Naive thymus-derived CD8-positive, alpha-beta T cell (primary cell): ENCODE measurements at regions not wholly inside any gene's neighbourhood (a gene's known extent, or its start where the extent isn't known, plus 50 kb on each side); places are given as distances from the start of the nearest gene placed in this dataset.

ENCODE experiments used
- ATAC-seq, 2 donors: fragments of 150-1000 bp; cut with Tn5 transposase in 1 of 2; sonication (Bioruptor Pico), chemical (Tn5 transposase) in 1 of 2; 1 replicate in 1 of 2; 2 replicates in 1 of 2; pipeline ENCODE4 v1.10.0; 2021; ENCODE audit warnings: mild to moderate bottlenecking in 2 of 2, moderate library complexity in 2 of 2
- POLR2A ChIA-PET: fragments of 350-600 bp; sonication (Branson Sonifier 250); formaldehyde crosslinking; loops from one replicate; lab custom pipeline; 2021; ENCODE audit warnings: antibody characterized with exemption; lab: Charles Lee
- DNase-seq, 10 donors: peaks; one replicate each; pipeline versions ENCODE4 v3.0.0 to v3.0.0-alpha.2; 2020 to 2022
- H3K27ac Mint-ChIP-seq, 10 donors: one replicate each; pipeline ENCODE4 v1.8.0; 2020 to 2022; ENCODE audit warnings: mild to moderate bottlenecking in 10 of 10, mixed read lengths in 10 of 10, moderate library complexity in 4 of 10, inconsistent platforms in 1 of 10
- H3K27me3 Mint-ChIP-seq, 5 donors: one replicate each; pipeline ENCODE4 v1.8.0; 2021 to 2022; ENCODE audit warnings: mixed read lengths in 5 of 5
- H3K36me3 Mint-ChIP-seq, 3 donors: one replicate each; pipeline ENCODE4 v1.8.0; 2020 to 2022; ENCODE audit warnings: mixed read lengths in 3 of 3, mild to moderate bottlenecking in 2 of 3, inconsistent platforms in 1 of 3
- H3K4me1 Mint-ChIP-seq, 4 donors: one replicate each; pipeline ENCODE4 v1.8.0; 2021 to 2022; ENCODE audit warnings: mixed read lengths in 4 of 4
- H3K4me3 Mint-ChIP-seq, 10 donors: one replicate each; pipeline ENCODE4 v1.8.0; 2020 to 2022; ENCODE audit warnings: mild to moderate bottlenecking in 10 of 10, mixed read lengths in 10 of 10, moderate library complexity in 6 of 10, inconsistent platforms in 1 of 10
- H3K9me3 Mint-ChIP-seq, 9 donors: one replicate each; pipeline ENCODE4 v1.8.0; 2020 to 2022; ENCODE audit warnings: mixed read lengths in 9 of 9, mild to moderate bottlenecking in 3 of 9, inconsistent platforms in 1 of 9, moderate library complexity in 1 of 9

- Mint-ChIP-seq H3K36me3 (no peaks in the 10 kb centered on the region), H3K9me3 (peaks cover 0 to 3% (median 0%) of the 10 kb centered on the region in 9 donors), H3K4me3 (no peak overlapping the region), H3K4me1 (no peaks in the 10 kb centered on the region), H3K27me3 (no peaks in the 10 kb centered on the region), H3K27ac (no peak overlapping the region)
- DNase-seq (no peak), ATAC-seq (no peak)
- POLR2A ChIA-PET, result no interaction called here
These were observed 400.9 kb upstream of the PDE3A start for GRCh38 chr12:19967431-19967830.

DNA sequence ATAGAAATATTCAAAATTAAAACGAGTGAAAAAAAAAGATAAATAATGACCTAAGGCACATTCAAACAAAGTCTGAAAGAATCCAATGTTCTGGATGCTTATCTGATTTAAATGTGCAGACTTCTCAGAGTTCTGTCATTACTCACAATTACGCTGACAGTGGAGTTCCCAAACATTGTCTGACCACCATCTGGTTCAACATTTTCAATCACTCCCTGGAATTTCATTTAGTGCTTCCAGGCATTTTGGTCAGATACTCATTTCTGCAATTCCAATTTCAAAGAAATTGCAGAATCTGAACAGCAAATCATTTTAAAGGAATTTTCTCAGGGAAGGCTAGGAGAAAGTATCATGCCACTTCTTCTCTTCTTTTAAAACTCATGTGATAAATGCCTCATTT, 398.2 kb upstream of the PDE3A start:
- POLR2A ChIA-PET, result no interaction called here
- ATAC-seq, result no peak
- Mint-ChIP-seq H3K4me3 (no peak overlapping the region), H3K27me3 (peaks cover 0 to 4% (median 1%) of the 10 kb centered on the region in 5 donors), H3K27ac (no peak overlapping the region), H3K9me3 (peaks cover 0 to 3% (median 0%) of the 10 kb centered on the region in 9 donors), H3K36me3 (no peaks in the 10 kb centered on the region), H3K4me1 (peaks cover 0 to 4% (median 0%) of the 10 kb centered on the region in 4 donors)
- DNase-seq, result no peak

- DNase-seq (no peak), ATAC-seq (no peak)
- Mint-ChIP-seq H3K27ac (no peak overlapping the region), H3K4me3 (no peak overlapping the region), H3K4me1 (peaks cover 0 to 4% (median 0%) of the 10 kb centered on the region in 4 donors), H3K27me3 (peaks cover 0 to 10% (median 3%) of the 10 kb centered on the region in 5 donors), H3K9me3 (peaks cover 0 to 3% (median 0%) of the 10 kb centered on the region in 9 donors), H3K36me3 (no peaks in the 10 kb centered on the region)
- POLR2A ChIA-PET, result no interaction called here
These were observed 397.5 kb upstream of the PDE3A start for GRCh38 chr12:19970821-19971220.

- POLR2A ChIA-PET, result no interaction called here
- Mint-ChIP-seq H3K36me3 (no peaks in the 10 kb centered on the region), H3K4me3 (no peak overlapping the region), H3K27me3 (peaks cover 0 to 13% (median 3%) of the 10 kb centered on the region in 5 donors), H3K27ac (no peak overlapping the region), H3K9me3 (peaks cover 0 to 3% (median 0%) of the 10 kb centered on the region in 9 donors), H3K4me1 (peaks cover 0 to 4% (median 0%) of the 10 kb centered on the region in 4 donors)
- ATAC-seq, result no peak
- DNase-seq, result no peak
These were observed 396.7 kb upstream of the PDE3A start for GRCh38 chr12:19971361-19972280.

- Mint-ChIP-seq H3K4me3 (no peak overlapping the region), H3K27ac (no peak overlapping the region), H3K36me3 (no peaks in the 10 kb centered on the region), H3K4me1 (peaks cover 0 to 4% (median 0%) of the 10 kb centered on the region in 4 donors), H3K9me3 (no peaks in the 10 kb centered on the region), H3K27me3 (peaks cover 0 to 13% (median 3%) of the 10 kb centered on the region in 5 donors)
- ATAC-seq, result no peak
- DNase-seq, result no peak
- POLR2A ChIA-PET, result no interaction called here
These were observed 395.7 kb upstream of the PDE3A start for GRCh38 chr12:19972325-19973288.

GRCh38 chr12:19978193-19978592, 390.1 kb upstream of the PDE3A start:
- H3K27ac Mint-ChIP-seq, result no peak overlapping the region
- DNase-seq (no peak), ATAC-seq (no peak)
- H3K4me1 Mint-ChIP-seq, result peaks cover 0 to under 1% (median 0%) of the 10 kb centered on the region in 4 donors
- H3K36me3 Mint-ChIP-seq, result no peaks in the 10 kb centered on the region
- POLR2A ChIA-PET, result no interaction called here
- H3K27me3 Mint-ChIP-seq, result peaks cover 0 to 13% (median 3%) of the 10 kb centered on the region in 5 donors
- H3K4me3 Mint-ChIP-seq, result no peak overlapping the region
- no peaks in the 10 kb centered on the region for H3K9me3 Mint-ChIP-seq

DNA sequence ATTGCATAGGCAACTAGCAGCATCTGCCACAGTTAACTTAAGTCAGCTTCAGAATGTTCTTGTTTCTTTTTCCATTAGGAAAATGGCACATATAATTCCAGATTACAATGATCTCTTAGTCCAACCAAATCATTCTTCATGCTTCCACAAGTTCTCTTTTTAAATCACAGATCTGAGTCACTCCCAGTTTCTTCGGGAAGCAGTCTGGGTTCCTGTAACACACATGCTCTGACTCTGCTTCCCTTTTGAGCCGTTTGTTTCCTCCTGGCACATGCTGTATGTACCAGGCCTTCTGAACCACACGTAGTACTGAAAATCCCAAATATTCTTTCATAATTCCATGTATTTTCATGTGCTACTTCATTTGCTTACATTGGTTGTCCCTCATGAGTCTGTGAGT, 388.8 kb upstream of the PDE3A start:
- POLR2A ChIA-PET, result no interaction called here
- Mint-ChIP-seq H3K4me1 (no peaks in the 10 kb centered on the region), H3K27ac (no peak overlapping the region), H3K9me3 (no peaks in the 10 kb centered on the region), H3K4me3 (no peak overlapping the region), H3K36me3 (no peaks in the 10 kb centered on the region), H3K27me3 (peaks cover 0 to 13% (median 2%) of the 10 kb centered on the region in 5 donors)
- ATAC-seq (no peak), DNase-seq (no peak)

DNA sequence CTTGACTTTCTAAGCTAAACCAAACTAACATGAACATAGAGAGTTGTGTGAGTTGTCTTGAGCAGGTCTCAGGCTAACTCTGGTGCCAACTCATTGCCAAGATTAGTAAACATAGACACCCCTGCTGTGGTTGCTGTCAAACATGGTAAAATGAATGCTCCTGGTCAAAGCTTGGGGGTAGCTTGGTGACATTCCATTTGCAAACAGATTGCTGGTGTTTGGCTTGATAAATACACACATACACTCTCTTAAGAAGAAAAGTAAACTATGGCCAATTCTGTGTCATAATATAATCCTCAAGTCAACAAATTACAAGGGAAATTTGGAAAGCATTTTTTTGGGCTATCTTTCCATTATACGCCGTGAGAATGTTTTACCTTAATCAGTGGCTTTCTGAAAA, 386.4 kb upstream of the PDE3A start:
- Mint-ChIP-seq H3K4me1 (no peaks in the 10 kb centered on the region), H3K27me3 (no peaks in the 10 kb centered on the region), H3K4me3 (no peak overlapping the region), H3K9me3 (no peaks in the 10 kb centered on the region), H3K36me3 (no peaks in the 10 kb centered on the region), H3K27ac (no peak overlapping the region)
- ATAC-seq (no peak), DNase-seq (no peak)
- POLR2A ChIA-PET, result no interaction called here

- Mint-ChIP-seq H3K4me1 (no peaks in the 10 kb centered on the region), H3K27ac (no peak overlapping the region)
- ATAC-seq, result no peak
These were observed 380.3 kb upstream of the PDE3A start for GRCh38 chr12:19988001-19988400.

GRCh38 chr12:19988459-19988873, 379.9 kb upstream of the PDE3A start:
- Mint-ChIP-seq H3K27me3 (peaks cover 0 to 10% (median 4%) of the 10 kb centered on the region in 5 donors), H3K27ac (peak overlapping the region in 1 of 10 donors; percentile 7), H3K9me3 (peaks cover 0 to 4% (median 0%) of the 10 kb centered on the region in 9 donors), H3K4me3 (no peak overlapping the region), H3K36me3 (no peaks in the 10 kb centered on the region), H3K4me1 (no peaks in the 10 kb centered on the region)
- POLR2A ChIA-PET, result no interaction called here
- DNase-seq (no peak), ATAC-seq (no peak)

More at GRCh38 chr12:19988001-19988400, 380.3 kb upstream of the PDE3A start:
- Mint-ChIP-seq H3K9me3 (peaks cover 0 to 3% (median 0%) of the 10 kb centered on the region in 9 donors), H3K4me3 (no peak overlapping the region), H3K36me3 (no peaks in the 10 kb centered on the region), H3K27me3 (peaks cover 0 to 10% (median 4%) of the 10 kb centered on the region in 5 donors)
- no peak for DNase-seq
- POLR2A ChIA-PET, result no interaction called here

GRCh38 chr12:19988948-19989347, 379.4 kb upstream of the PDE3A start:
- Mint-ChIP-seq H3K27ac (no peak overlapping the region), H3K36me3 (no peaks in the 10 kb centered on the region), H3K4me1 (no peaks in the 10 kb centered on the region), H3K9me3 (peaks cover 0 to 6% (median 0%) of the 10 kb centered on the region in 9 donors), H3K27me3 (peaks cover 0 to 10% (median 4%) of the 10 kb centered on the region in 5 donors), H3K4me3 (no peak overlapping the region)
- ATAC-seq (no peak), DNase-seq (no peak)
- POLR2A ChIA-PET, result no interaction called here

DNA sequence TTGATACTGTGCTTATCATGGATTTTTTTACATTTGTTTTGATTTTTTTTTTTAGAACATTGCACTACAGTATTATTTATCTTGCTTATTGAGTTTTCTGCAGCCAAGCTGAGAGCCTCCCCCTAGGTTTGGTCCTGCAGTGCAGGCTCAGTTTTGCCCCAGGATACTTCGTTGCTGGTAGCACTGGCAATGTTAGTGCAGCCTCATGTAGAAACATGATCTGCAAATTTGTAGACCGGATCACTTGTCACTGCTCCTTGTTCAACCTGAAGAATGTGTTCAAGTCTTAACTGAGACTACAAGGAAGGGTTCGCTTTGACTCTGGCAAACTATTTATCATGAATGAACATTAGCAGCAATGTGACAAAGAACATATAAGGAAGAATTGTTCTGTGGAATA, 377.2 kb upstream of the PDE3A start:
- POLR2A ChIA-PET, result no interaction called here
- Mint-ChIP-seq H3K4me1 (no peaks in the 10 kb centered on the region), H3K27ac (no peak overlapping the region), H3K9me3 (peaks cover 0 to 6% (median 0%) of the 10 kb centered on the region in 9 donors), H3K36me3 (no peaks in the 10 kb centered on the region), H3K27me3 (peaks cover 0 to 10% (median 4%) of the 10 kb centered on the region in 5 donors), H3K4me3 (no peak overlapping the region)
- ATAC-seq (no peak), DNase-seq (no peak)
